ENCODE measurements at regions not wholly inside any gene's neighbourhood (a gene's known extent, or its start where the extent isn't known, plus 50 kb on each side); places are given as distances from the start of the nearest gene placed in this dataset.

GRCh38 chr13:104253063-104253680, 1187.0 kb upstream of the SLC10A2 start:
- no peaks in the 10 kb centered on the region for H3K27me3 ChIP-seq
- no peak overlapping the region for H3K4me3 ChIP-seq (ENCODE audit: low read depth in 1 of 2, low read length in 1 of 2)
- no peak overlapping the region for H3K27ac ChIP-seq
- no peaks in the 10 kb centered on the region for H3K9me3 ChIP-seq
- TF ChIP-seq CTCF (IDR thresholded peaks at IDR 0.05) = no peak
- H3K4me1 ChIP-seq (ENCODE audit: control insufficient read depth in 1 of 2, insufficient read depth in 1 of 2, low read depth in 1 of 2, low read length in 1 of 2) = no peaks in the 10 kb centered on the region
- H3K36me3 ChIP-seq = no peaks in the 10 kb centered on the region

GRCh38 chr13:104251931-104252330, 1185.7 kb upstream of the SLC10A2 start:
- no peaks in the 10 kb centered on the region for H3K9me3 ChIP-seq
- no peak for TF ChIP-seq CTCF (IDR thresholded peaks at IDR 0.05)

GRCh38 chr13:104246955-104247354, 1180.7 kb upstream of the SLC10A2 start:
- no peak overlapping the region for H3K27ac ChIP-seq
- H3K36me3 ChIP-seq = no peaks in the 10 kb centered on the region
- TF ChIP-seq CTCF (IDR thresholded peaks at IDR 0.05) = no peak
- no peaks in the 10 kb centered on the region for H3K9me3 ChIP-seq
- no peaks in the 10 kb centered on the region for H3K4me1 ChIP-seq (ENCODE audit: control insufficient read depth in 1 of 2, insufficient read depth in 1 of 2, low read depth in 1 of 2, low read length in 1 of 2)
- no peaks in the 10 kb centered on the region for H3K27me3 ChIP-seq
- H3K4me3 ChIP-seq (ENCODE audit: low read depth in 1 of 2, low read length in 1 of 2) = no peak overlapping the region

More at GRCh38 chr13:104251931-104252330, 1185.7 kb upstream of the SLC10A2 start:
- Histone ChIP-seq H3K4me3 (ENCODE audit: low read depth in 1 of 2, low read length in 1 of 2) (no peak overlapping the region), H3K27me3 (no peaks in the 10 kb centered on the region), H3K36me3 (no peaks in the 10 kb centered on the region), H3K4me1 (ENCODE audit: control insufficient read depth in 1 of 2, insufficient read depth in 1 of 2, low read depth in 1 of 2, low read length in 1 of 2) (no peaks in the 10 kb centered on the region), H3K27ac (no peak overlapping the region)

- TF ChIP-seq CTCF (IDR thresholded peaks at IDR 0.05) = no peak
- Histone ChIP-seq H3K4me3 (ENCODE audit: low read depth in 1 of 2, low read length in 1 of 2) (no peak overlapping the region), H3K9me3 (no peaks in the 10 kb centered on the region), H3K27me3 (no peaks in the 10 kb centered on the region), H3K27ac (no peak overlapping the region), H3K4me1 (ENCODE audit: control insufficient read depth in 1 of 2, insufficient read depth in 1 of 2, low read depth in 1 of 2, low read length in 1 of 2) (no peaks in the 10 kb centered on the region), H3K36me3 (no peaks in the 10 kb centered on the region)
Measured at GRCh38 chr13:104206450-104207044, 1140.3 kb upstream of the SLC10A2 start.

GRCh38 chr13:104204177-104204576, 1138.0 kb upstream of the SLC10A2 start:
- Histone ChIP-seq H3K27ac (no peak overlapping the region), H3K27me3 (no peaks in the 10 kb centered on the region), H3K4me3 (ENCODE audit: low read depth in 1 of 2, low read length in 1 of 2) (no peak overlapping the region), H3K36me3 (no peaks in the 10 kb centered on the region), H3K9me3 (no peaks in the 10 kb centered on the region), H3K4me1 (ENCODE audit: control insufficient read depth in 1 of 2, insufficient read depth in 1 of 2, low read depth in 1 of 2, low read length in 1 of 2) (no peaks in the 10 kb centered on the region)
- no peak for TF ChIP-seq CTCF (IDR thresholded peaks at IDR 0.05)

All from neutrophil (primary cell).